AG09319 (cell line): ENCODE measurements at regions not wholly inside any gene's neighbourhood (a gene's known extent, or its start where the extent isn't known, plus 50 kb on each side); places are given as distances from the start of the nearest gene placed in this dataset.

Experiments
- DNase-seq: peaks from one replicate; pipeline ENCODE4 v3.0.0-alpha.2; 2010; ENCODE audit warnings: low read depth; ENCODE audit errors: extremely low read depth
- TF ChIP-seq, protein P1 (sequence below): IDR thresholded peaks from 2 replicates; pipeline ENCODE4 v1.5.1; 2011; ENCODE audit warnings: low read depth, mild to moderate bottlenecking, inconsistent platforms, low read length, moderate library complexity

DNA sequence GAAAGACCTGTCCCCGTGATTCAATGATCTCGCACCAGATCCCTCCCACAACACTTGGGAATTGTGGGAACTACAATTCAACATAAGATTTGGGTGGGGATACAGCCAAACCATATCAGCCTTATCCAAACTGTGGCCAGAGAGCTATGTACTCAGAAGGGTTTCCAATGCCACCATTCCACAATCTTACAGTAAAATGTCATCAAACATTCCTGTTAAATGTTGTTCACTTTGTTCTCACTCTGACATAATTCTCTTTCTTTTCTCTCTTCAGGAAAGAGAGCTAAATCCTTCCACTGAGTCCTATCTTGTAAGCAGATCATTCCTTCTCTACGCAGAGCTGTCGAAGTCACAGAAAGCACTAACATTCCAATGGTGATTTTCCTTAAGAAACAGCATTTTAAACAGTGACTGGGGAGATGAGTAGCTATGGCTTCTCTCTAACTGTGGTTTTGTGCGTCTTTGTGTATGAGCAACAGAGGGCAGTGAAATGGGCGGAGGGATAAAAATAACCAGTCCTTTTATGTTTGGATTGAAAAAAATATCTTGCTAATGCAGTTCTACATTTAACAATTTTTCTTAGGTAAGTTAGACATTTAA is 684.7 kb downstream of the EPHA4 start:
- TF ChIP-seq, protein P1, sequence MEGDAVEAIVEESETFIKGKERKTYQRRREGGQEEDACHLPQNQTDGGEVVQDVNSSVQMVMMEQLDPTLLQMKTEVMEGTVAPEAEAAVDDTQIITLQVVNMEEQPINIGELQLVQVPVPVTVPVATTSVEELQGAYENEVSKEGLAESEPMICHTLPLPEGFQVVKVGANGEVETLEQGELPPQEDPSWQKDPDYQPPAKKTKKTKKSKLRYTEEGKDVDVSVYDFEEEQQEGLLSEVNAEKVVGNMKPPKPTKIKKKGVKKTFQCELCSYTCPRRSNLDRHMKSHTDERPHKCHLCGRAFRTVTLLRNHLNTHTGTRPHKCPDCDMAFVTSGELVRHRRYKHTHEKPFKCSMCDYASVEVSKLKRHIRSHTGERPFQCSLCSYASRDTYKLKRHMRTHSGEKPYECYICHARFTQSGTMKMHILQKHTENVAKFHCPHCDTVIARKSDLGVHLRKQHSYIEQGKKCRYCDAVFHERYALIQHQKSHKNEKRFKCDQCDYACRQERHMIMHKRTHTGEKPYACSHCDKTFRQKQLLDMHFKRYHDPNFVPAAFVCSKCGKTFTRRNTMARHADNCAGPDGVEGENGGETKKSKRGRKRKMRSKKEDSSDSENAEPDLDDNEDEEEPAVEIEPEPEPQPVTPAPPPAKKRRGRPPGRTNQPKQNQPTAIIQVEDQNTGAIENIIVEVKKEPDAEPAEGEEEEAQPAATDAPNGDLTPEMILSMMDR = no peak
- no peak for DNase-seq

DNA sequence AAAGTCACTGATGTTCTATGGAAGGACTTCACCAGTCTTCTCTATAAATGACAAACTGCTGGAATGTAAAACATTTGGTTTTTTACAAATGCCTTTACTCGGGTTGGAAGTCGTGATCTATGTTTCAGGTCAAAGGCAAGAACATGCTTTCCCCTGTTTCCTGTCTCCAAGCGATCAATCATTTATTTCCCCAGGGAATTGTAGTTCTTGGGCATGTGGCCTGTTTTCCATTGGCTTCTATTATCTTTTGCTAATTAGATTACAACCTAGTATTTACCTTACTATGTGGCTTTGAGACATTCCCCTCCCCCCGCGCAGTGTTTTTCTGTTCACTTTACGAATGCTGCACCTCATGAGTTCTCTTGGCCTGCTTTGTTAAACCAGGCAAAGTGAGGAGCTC is 684.2 kb downstream of the EPHA4 start:
- TF ChIP-seq, protein P1 = no peak
- no peak for DNase-seq

DNA sequence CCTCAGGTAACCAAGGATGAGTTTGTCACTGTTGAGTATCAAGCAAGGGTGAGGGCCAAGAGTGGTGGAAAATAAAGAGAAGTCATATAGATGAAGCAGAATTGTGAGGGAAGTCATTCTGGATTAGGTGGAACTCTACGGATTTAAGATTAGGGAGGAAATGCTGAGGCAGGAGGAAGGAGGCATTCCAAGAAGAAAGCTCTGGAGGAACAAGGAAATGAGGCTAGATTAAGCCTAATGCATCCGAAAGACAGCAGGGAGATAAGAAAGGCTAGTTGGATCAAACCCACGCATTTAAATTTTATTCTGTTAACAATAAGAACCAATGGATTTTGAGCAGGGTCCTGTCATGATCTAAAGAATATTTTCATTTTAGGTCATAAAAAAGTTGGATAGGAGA is 681.2 kb downstream of the EPHA4 start:
- DNase-seq = no peak
- TF ChIP-seq, protein P1 = no peak

DNA sequence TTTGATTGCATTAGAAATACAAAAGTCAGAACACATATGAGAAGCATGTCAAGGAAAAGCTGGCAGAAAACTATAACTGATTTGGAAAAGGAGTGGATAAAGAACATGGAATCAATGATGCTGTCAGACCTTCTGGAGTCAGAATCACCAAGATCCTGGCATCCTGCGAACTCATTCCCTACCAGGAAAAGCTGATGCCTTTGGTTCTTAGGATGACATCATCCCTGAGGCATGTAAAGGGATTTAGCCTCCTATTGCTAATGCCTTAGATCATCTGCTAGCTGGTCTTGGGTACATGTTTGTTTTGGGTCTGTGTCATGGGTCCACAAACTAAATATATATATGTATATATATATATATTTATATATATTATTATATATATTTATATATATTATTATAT is 680.7 kb downstream of the EPHA4 start:
- peak; percentile 11 for DNase-seq
- TF ChIP-seq, protein P1 = no peak

DNA sequence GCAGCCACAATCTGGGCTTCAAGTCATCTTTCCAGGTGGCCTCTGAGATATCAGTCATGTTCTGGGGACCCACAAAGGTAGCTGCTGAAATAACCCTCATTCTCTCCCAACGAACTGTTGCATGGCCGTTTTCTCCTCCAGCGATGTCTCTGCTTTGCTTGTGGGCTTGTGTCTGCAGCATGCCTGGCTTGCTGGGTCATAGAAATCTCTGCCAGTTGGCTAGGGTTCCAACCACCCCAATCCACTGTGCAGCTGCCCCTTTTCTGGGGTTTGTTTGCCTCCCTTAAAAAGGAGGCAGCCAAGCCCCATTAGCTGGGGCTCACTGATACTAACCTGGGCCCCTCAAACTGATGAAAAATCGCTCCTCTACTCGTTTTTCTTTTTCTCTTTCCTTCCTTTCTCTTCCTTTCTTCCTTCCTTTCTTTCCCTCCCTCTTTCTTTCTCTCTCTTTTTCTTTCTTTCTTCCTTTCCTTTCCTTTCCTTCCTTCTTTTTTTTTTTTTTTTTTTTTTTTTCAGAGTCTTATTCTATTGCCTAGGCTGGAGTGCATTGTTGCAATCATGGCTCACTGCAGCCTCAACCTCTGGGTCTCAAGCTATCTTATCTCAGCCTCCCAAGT is 680.0 kb downstream of the EPHA4 start:
- DNase-seq = no peak
- TF ChIP-seq, protein P1 = no peak

DNA sequence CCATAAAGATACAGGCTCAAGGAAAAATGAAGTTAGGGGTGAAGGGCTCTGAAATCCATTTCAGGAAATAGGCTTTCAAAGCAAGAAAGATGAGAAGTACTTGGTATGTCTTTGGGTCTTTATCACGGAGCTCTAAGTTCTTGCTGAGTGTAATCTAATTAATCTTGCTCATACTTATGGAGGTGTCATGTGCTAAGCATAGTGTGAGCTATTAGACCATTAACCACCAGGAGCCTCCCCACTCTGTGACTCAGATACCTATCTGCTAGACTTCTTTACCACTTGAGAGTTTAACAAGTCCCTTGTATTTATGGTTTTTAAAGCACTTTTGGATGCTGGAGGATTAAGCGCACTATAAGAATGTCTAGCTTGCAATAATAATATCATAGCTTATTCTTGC is 678.7 kb downstream of the EPHA4 start:
- TF ChIP-seq, protein P1 = no peak
- no peak for DNase-seq

DNA sequence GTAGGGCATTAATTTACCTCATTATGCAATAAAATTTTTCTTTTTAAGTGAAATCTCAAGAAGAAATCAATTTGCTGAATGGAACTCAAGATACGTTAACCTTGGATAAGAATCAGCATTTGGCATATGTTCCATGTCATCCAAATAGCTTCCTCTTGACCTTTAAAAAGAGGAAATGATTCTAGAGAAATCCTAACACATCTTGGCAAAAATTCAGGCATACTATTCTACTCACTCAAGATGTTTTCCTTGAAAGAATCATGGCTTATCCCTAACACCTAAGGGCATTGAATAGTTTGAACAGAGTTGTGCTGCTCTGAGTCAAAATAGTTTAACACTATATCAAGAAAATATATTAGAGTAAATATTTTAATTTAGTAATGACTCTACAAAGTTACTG is 678.0 kb downstream of the EPHA4 start:
- TF ChIP-seq, protein P1 = no peak
- no peak for DNase-seq
